HEK293T (cell line): ENCODE measurements at regions not wholly inside any gene's neighbourhood (a gene's known extent, or its start where the extent isn't known, plus 50 kb on each side); places are given as distances from the start of the nearest gene placed in this dataset.

Experiments used
- CTCF ChIA-PET: fragments of 350-600 bp; formaldehyde crosslinking; extraction: SDS; loops from one replicate; lab custom pipeline; 2021; ENCODE audit warnings: antibody characterized with exemption, inconsistent platforms; lab: Yijun Ruan, JAX
- POLR2A ChIA-PET: fragments of 350-600 bp; formaldehyde crosslinking; extraction: SDS; loops from one replicate; lab custom pipeline; 2020; ENCODE audit warnings: antibody characterized with exemption, inconsistent platforms; lab: Yijun Ruan, JAX
- DNase-seq: peaks from one replicate; pipeline ENCODE4 v3.0.0; 2012; ENCODE audit warnings: mixed read lengths; ENCODE audit errors: extremely low spot score
- ARNT ChIP-seq: fragments of 450-650 bp; IDR thresholded peaks from 2 replicates; pipeline ENCODE4 v1.6.1; 2017; ENCODE audit warnings: mild to moderate bottlenecking
- BHLHE40 ChIP-seq: fragments of 450-650 bp; IDR thresholded peaks from 2 replicates; pipeline ENCODE4 v1.6.1; 2016; ENCODE audit warnings: mild to moderate bottlenecking, moderate library complexity, borderline replicate concordance
- CTBP1 ChIP-seq: fragments of 450-650 bp; IDR thresholded peaks from 2 replicates; pipeline ENCODE4 v1.6.1; 2016; ENCODE audit warnings: borderline replicate concordance
- ELF4 ChIP-seq: fragments of 450-650 bp; IDR thresholded peaks from 2 replicates; pipeline ENCODE4 v1.6.1; 2017; ENCODE audit warnings: antibody characterized with exemption
- FOXA1 ChIP-seq: fragments of 450-650 bp; IDR thresholded peaks from 2 replicates; pipeline ENCODE4 v1.6.1; 2016; ENCODE audit warnings: mild to moderate bottlenecking
- FOXK2 ChIP-seq: fragments of 450-650 bp; IDR thresholded peaks from 2 replicates; pipeline ENCODE4 v1.6.1; 2016; ENCODE audit warnings: mild to moderate bottlenecking
- FOXM1 ChIP-seq: fragments of 450-650 bp; IDR thresholded peaks from 2 replicates; pipeline ENCODE4 v1.6.1; 2017; ENCODE audit warnings: mild to moderate bottlenecking, borderline replicate concordance
- HDGF ChIP-seq: fragments of 450-650 bp; IDR thresholded peaks from 2 replicates; pipeline ENCODE4 v1.6.1; 2017; ENCODE audit warnings: antibody characterized with exemption, borderline replicate concordance
- L3MBTL2 ChIP-seq: fragments of 450-650 bp; conservative IDR thresholded peaks from 2 replicates; pipeline ENCODE4 v1.6.1; 2016; ENCODE audit warnings: mild to moderate bottlenecking
- LEF1 ChIP-seq: fragments of 450-650 bp; IDR thresholded peaks from 2 replicates; pipeline ENCODE4 v1.6.1; 2017; ENCODE audit warnings: mild to moderate bottlenecking, borderline replicate concordance
- NFRKB ChIP-seq: fragments of 450-650 bp; IDR thresholded peaks from 2 replicates; pipeline ENCODE4 v1.6.1; 2016; ENCODE audit warnings: mild to moderate bottlenecking, moderate library complexity
- PKNOX1 ChIP-seq: fragments of 450-650 bp; IDR thresholded peaks from 2 replicates; pipeline ENCODE4 v1.6.1; 2016
- SP1 ChIP-seq: fragments of 450-650 bp; IDR thresholded peaks from 2 replicates; pipeline ENCODE4 v1.6.1; 2017
- SUZ12 ChIP-seq: fragments of 450-650 bp; IDR thresholded peaks from 2 replicates; pipeline ENCODE4 v1.6.1; 2016; ENCODE audit warnings: mild to moderate bottlenecking
- TARDBP ChIP-seq: fragments of 450-650 bp; IDR thresholded peaks from 2 replicates; pipeline ENCODE4 v1.6.1; 2016
- ZNF384 ChIP-seq: fragments of 450-650 bp; IDR thresholded peaks from 2 replicates; pipeline ENCODE4 v1.6.1; 2016

DNA sequence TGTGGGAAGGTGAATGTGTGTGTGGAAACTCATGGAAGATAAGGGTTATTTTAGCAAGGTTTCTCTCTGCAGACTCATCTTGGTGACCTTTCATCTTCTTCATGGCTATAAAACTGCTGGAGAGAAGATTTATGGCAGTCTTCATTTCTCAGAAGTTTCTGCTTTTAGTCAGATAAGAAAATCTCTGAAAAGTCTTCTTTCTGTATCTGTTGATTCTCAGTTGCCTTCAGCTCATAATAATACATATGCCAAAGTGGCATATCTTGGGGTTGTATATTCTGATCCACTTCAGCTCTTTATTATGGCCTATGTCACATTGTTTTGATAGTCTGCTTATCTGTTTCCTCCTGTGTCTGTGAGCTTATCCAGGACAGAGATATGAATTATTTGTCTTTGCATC lies 143.3 kb upstream of the TMTC4 start:
- DNase-seq = no peak
- ChIA-PET POLR2A (no interaction called here), CTCF (no interaction called here)
- TF ChIP-seq CTBP1 = no peak
- TF ChIP-seq FOXA1 = no peak
- no peak for TF ChIP-seq L3MBTL2

DNA sequence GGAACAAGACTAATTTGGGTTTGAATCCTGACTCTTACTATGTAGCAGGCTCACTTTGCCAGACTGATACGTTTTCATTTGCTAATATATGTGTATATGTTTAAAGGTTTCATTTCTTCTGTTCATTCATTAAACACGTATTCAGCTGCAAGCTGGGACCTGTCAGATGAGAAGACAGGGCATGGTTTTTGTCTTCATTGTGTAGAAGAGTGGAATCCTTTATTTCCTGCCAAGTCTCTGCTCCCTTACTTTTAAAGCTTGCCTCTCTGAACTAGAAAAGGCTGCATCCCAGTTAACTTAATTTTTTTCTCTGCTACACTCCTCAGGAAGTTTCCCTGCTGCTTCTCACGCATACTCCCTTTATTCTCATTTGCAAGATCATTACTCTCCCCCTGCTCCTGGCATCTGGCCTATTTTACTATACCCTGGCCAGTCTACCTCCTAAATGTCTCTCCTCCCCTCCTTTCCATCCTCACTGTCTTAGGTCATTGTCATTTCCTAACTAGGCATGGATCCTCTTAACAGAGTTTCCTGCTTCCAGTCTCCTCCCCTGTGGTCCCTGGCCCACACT lies 141.0 kb upstream of the TMTC4 start:
- ChIA-PET CTCF (no interaction called here), POLR2A (no interaction called here)
- TF ChIP-seq PKNOX1 = no peak
- TF ChIP-seq L3MBTL2 = no peak
- no peak for TF ChIP-seq LEF1
- no peak for TF ChIP-seq FOXM1
- no peak for TF ChIP-seq BHLHE40
- TF ChIP-seq SP1 = no peak
- no peak for TF ChIP-seq HDGF
- TF ChIP-seq FOXA1 = no peak
- no peak for TF ChIP-seq ZNF384
- TF ChIP-seq TARDBP = no peak
- no peak for TF ChIP-seq ELF4
- no peak for TF ChIP-seq NFRKB
- TF ChIP-seq ARNT = no peak
- no peak for TF ChIP-seq SUZ12
- no peak for TF ChIP-seq FOXK2
- TF ChIP-seq CTBP1 = no peak
- DNase-seq = no peak

GRCh38 chr13:100812982-100813584 lies 138.5 kb upstream of the TMTC4 start:
- POLR2A ChIA-PET = no interaction called here
- TF ChIP-seq ARNT (no peak), HDGF (no peak), FOXA1 (no peak), L3MBTL2 (no peak), ELF4 (no peak), SP1 (no peak), CTBP1 (no peak), ZNF384 (no peak), NFRKB (no peak), FOXK2 (no peak), LEF1 (no peak), FOXM1 (no peak), BHLHE40 (no peak), TARDBP (no peak), SUZ12 (no peak), PKNOX1 (no peak)
- DNase-seq = no peak
- CTCF ChIA-PET = no interaction called here

DNA sequence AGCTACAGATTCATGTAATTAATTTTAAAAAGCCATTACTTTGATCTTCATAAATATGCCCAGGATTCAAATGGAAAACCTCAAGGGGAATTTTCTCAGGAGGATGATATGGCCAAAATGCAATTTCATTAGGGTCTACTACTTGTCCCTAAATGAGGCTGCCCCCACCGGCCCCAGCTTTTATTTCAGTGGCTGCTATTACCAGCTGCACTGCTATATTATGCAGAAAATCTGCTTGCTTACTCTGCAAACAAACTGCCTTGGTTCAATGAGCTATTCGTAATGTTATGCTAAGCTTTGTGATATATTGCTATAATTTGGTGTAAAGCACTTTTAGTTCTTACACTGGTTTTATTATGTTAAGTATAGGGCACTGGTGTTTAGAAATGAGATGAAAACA lies 137.3 kb upstream of the TMTC4 start:
- TF ChIP-seq ARNT (no peak), NFRKB (no peak), CTBP1 (no peak), ELF4 (no peak), LEF1 (no peak), SUZ12 (no peak), ZNF384 (no peak), FOXA1 (no peak), FOXM1 (no peak), HDGF (no peak), SP1 (no peak), FOXK2 (no peak), BHLHE40 (no peak), PKNOX1 (no peak)
- CTCF ChIA-PET = no interaction called here
- no peak for DNase-seq
- POLR2A ChIA-PET = no interaction called here

GRCh38 chr13:100811024-100811865 lies 136.7 kb upstream of the TMTC4 start:
- TF ChIP-seq PKNOX1 (no peak), CTBP1 (no peak), SUZ12 (no peak), L3MBTL2 (no peak), FOXM1 (no peak), FOXK2 (no peak), HDGF (no peak), NFRKB (no peak), FOXA1 (no peak), LEF1 (no peak), BHLHE40 (no peak), SP1 (no peak), ELF4 (no peak), ARNT (no peak), TARDBP (no peak), ZNF384 (no peak)
- DNase-seq = no peak
- CTCF ChIA-PET = no interaction called here
- POLR2A ChIA-PET = no interaction called here
